Liver (tissue), 8 donors: ENCODE measurements at regions not wholly inside any gene's neighbourhood (a gene's known extent, or its start where the extent isn't known, plus 50 kb on each side); places are given as distances from the start of the nearest gene placed in this dataset.

Source experiments
- DNase-seq: peaks from one replicate; pipeline ENCODE4 v3.0.0-alpha.2; 2017; ENCODE audit warnings: low spot score
- H3K27ac ChIP-seq, 2 donors: one replicate each; pipeline ENCODE4 v1.7.0; 2013; ENCODE audit warnings: inconsistent platforms in 2 of 2, low read length in 2 of 2, control low read depth in 1 of 2, low read depth in 1 of 2, mild to moderate bottlenecking in 1 of 2
- H3K27me3 ChIP-seq, 4 donors: one replicate each; pipeline versions ENCODE4 v1.6.1 to v1.7.0; 2013; ENCODE audit warnings: low read length in 3 of 4, inconsistent platforms in 1 of 4, mild to moderate bottlenecking in 1 of 4, moderate library complexity in 1 of 4; ENCODE audit not compliant: control insufficient read depth in 4 of 4, insufficient read depth in 4 of 4
- H3K36me3 ChIP-seq, 4 donors: one replicate each; pipeline versions ENCODE4 v1.6.1 to v1.7.0; 2013; ENCODE audit warnings: low read length in 3 of 4, mild to moderate bottlenecking in 3 of 4, low read depth in 1 of 4, moderate library complexity in 1 of 4; ENCODE audit not compliant: control insufficient read depth in 4 of 4, insufficient read depth in 3 of 4
- H3K4me1 ChIP-seq, 4 donors: one replicate each; pipeline versions ENCODE4 v1.6.1 to v1.7.0; 2013; ENCODE audit warnings: low read length in 3 of 4, mild to moderate bottlenecking in 3 of 4, moderate library complexity in 1 of 4; ENCODE audit not compliant: control insufficient read depth in 4 of 4, insufficient read depth in 4 of 4
- H3K4me3 ChIP-seq, 3 donors: one replicate each; pipeline versions ENCODE4 v1.6.1 to v1.7.0; 2013; ENCODE audit warnings: low read length in 3 of 3, control low read depth in 1 of 3, low read depth in 1 of 3, mild to moderate bottlenecking in 1 of 3
- H3K9ac ChIP-seq, 2 donors: one replicate each; pipeline ENCODE4 v1.7.0; 2013; ENCODE audit warnings: low read length in 2 of 2, mild to moderate bottlenecking in 2 of 2, moderate library complexity in 2 of 2, control low read depth in 1 of 2, low read depth in 1 of 2
- H3K9me3 ChIP-seq, 4 donors: one replicate each; pipeline versions ENCODE4 v1.6.1 to v1.7.0; 2013; ENCODE audit warnings: low read length in 3 of 4; ENCODE audit not compliant: control insufficient read depth in 4 of 4
- CTCF ChIP-seq: fragments of 150-350 bp; IDR thresholded peaks from 2 replicates; pipeline ENCODE4 v1.5.1; 2017; ENCODE audit warnings: improper control_type of control experiment, low read depth, low read length; ENCODE audit not compliant: missing input control
- EGR1 ChIP-seq, 2 donors: IDR thresholded peaks; 2 replicates each; pipeline ENCODE4 v1.6.1; 2016 to 2018; ENCODE audit warnings: antibody characterized with exemption in 2 of 2, low read depth in 2 of 2
- FOXA1 ChIP-seq: IDR thresholded peaks from 2 replicates; pipeline ENCODE4 v1.6.1; 2016; ENCODE audit warnings: antibody characterized with exemption
- FOXA2 ChIP-seq: IDR thresholded peaks from 2 replicates; pipeline ENCODE4 v1.6.1; 2016; ENCODE audit warnings: antibody characterized with exemption
- GABPA ChIP-seq, 2 donors: IDR thresholded peaks in 1 of 2; conservative IDR thresholded peaks in 1 of 2; 2 replicates each; pipeline ENCODE4 v1.6.1; 2016; ENCODE audit warnings: antibody characterized with exemption in 2 of 2, mild to moderate bottlenecking in 1 of 2, moderate library complexity in 1 of 2
- HNF4A ChIP-seq, 2 donors: conservative IDR thresholded peaks; 2 replicates each; pipeline ENCODE4 v1.6.1; 2016; ENCODE audit warnings: antibody characterized with exemption in 2 of 2, mild to moderate bottlenecking in 2 of 2
- HNF4G ChIP-seq: IDR thresholded peaks from 2 replicates; pipeline ENCODE4 v1.6.1; 2016; ENCODE audit warnings: antibody characterized with exemption
- JUND ChIP-seq, 2 donors: IDR thresholded peaks; 2 replicates each; pipeline ENCODE4 v1.6.1; 2016; ENCODE audit warnings: antibody characterized with exemption in 2 of 2
- NR2F2 ChIP-seq: IDR thresholded peaks from 2 replicates; pipeline ENCODE4 v1.6.1; 2016; ENCODE audit warnings: antibody characterized with exemption
- REST ChIP-seq: IDR thresholded peaks from 2 replicates; pipeline ENCODE4 v1.6.1; 2016; ENCODE audit warnings: antibody characterized with exemption, mild to moderate bottlenecking
- RXRA ChIP-seq, 2 donors: IDR thresholded peaks; 2 replicates each; pipeline ENCODE4 v1.6.1; 2017 to 2018; ENCODE audit warnings: antibody characterized with exemption in 2 of 2, mild to moderate bottlenecking in 1 of 2
- SP1 ChIP-seq: IDR thresholded peaks from 2 replicates; pipeline ENCODE4 v1.6.1; 2018; ENCODE audit warnings: antibody characterized with exemption, mild to moderate bottlenecking
- TAF1 ChIP-seq: conservative IDR thresholded peaks from 2 replicates; pipeline ENCODE4 v1.6.1; 2016; ENCODE audit warnings: antibody characterized with exemption, mild to moderate bottlenecking
- YY1 ChIP-seq: IDR thresholded peaks from 2 replicates; pipeline ENCODE4 v1.6.1; 2016; ENCODE audit warnings: antibody characterized with exemption, mild to moderate bottlenecking
- ZBTB33 ChIP-seq: IDR thresholded peaks from 2 replicates; pipeline ENCODE4 v1.6.1; 2016; ENCODE audit warnings: antibody characterized with exemption
- WGBS: extraction: QIAGEN DNeasy Blood & Tissue Kit; methylation state at CpG from one replicate; pipeline ENCODE4 v1.1.7; 2013; 5-methylcytosine and 5-hydroxymethylcytosine counted together
- TF ChIP-seq, protein P1 (sequence below): IDR thresholded peaks from 2 replicates; pipeline ENCODE4 v1.6.1; 2016; ENCODE audit warnings: antibody characterized with exemption
- TF ChIP-seq, protein P2 (sequence below): IDR thresholded peaks from 2 replicates; pipeline ENCODE4 v1.6.1; 2016; ENCODE audit warnings: antibody characterized with exemption
- donor health status: healthy.
- donor health status: healthy.
- donor health status: healthy.
- donor health status: healthy.
- donor health status: healthy.

GRCh38 chr14:30427846-30428245 is 131.1 kb upstream of the G2E3 start:
- H3K36me3 ChIP-seq, result no peaks in the 10 kb centered on the region

DNA sequence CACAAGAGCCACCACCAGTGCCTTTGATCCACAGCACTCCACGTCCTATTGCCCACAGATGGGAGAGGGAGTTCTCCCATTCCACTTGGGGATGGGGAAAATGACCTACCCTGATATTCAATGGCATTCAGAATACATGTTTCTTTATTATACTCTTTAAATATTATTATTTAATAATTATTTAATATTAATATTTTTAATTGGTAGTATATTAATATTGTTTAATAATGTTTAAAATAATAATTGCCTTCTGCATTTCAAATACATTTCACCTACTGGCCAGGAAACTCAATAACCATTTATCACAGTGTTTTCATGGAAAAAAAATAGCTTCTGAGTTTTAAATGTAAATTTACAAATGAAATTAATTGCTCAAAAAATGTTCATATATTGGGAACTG is 127.4 kb upstream of the G2E3 start:
- H3K36me3 ChIP-seq, result no peaks in the 10 kb centered on the region
- 46% methylated on average over 1 of the region's 1 CpG for WGBS
- H3K27me3 ChIP-seq, result peaks cover 0 to 3% (median 0%) of the 10 kb centered on the region in 4 donors
- no peak overlapping the region for H3K4me3 ChIP-seq
- H3K9me3 ChIP-seq, result no peaks in the 10 kb centered on the region
- H3K27ac ChIP-seq, result no peak overlapping the region
- TF ChIP-seq JUND (IDR thresholded peaks at IDR 0.05) (no peak), HNF4G (no peak), NR2F2 (no peak), SP1 (no peak), FOXA2 (no peak), ZBTB33 (no peak), HNF4A (conservative IDR thresholded peaks at IDR 0.05) (no peak), GABPA (IDR thresholded peaks at IDR 0.05 in 1 of 2, conservative IDR thresholded peaks at IDR 0.05 in 1 of 2) (no peak), CTCF (no peak), REST (no peak), EGR1 (IDR thresholded peaks at IDR 0.05; ENCODE audit: low read depth in 2 of 2) (no peak), YY1 (no peak), FOXA1 (no peak), RXRA (IDR thresholded peaks at IDR 0.05) (no peak), TAF1 (no peak)
- TF ChIP-seq, protein P1, sequence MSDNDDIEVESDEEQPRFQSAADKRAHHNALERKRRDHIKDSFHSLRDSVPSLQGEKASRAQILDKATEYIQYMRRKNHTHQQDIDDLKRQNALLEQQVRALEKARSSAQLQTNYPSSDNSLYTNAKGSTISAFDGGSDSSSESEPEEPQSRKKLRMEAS, result no peak
- TF ChIP-seq, protein P2, sequence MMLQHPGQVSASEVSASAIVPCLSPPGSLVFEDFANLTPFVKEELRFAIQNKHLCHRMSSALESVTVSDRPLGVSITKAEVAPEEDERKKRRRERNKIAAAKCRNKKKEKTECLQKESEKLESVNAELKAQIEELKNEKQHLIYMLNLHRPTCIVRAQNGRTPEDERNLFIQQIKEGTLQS, result no peak
- no peak overlapping the region for H3K9ac ChIP-seq
- H3K4me1 ChIP-seq, result no peaks in the 10 kb centered on the region
- no peak for DNase-seq

More at GRCh38 chr14:30427846-30428245, 131.1 kb upstream of the G2E3 start:
- Histone ChIP-seq H3K27me3 (peaks cover 0 to 3% (median 0%) of the 10 kb centered on the region in 4 donors), H3K9me3 (no peaks in the 10 kb centered on the region), H3K4me3 (no peak overlapping the region), H3K4me1 (no peaks in the 10 kb centered on the region), H3K27ac (no peak overlapping the region), H3K9ac (no peak overlapping the region)
- DNase-seq, result no peak
- TF ChIP-seq, protein P1, result no peak
- TF ChIP-seq JUND (IDR thresholded peaks at IDR 0.05) (no peak), GABPA (IDR thresholded peaks at IDR 0.05 in 1 of 2, conservative IDR thresholded peaks at IDR 0.05 in 1 of 2) (no peak), FOXA1 (no peak), HNF4G (no peak), HNF4A (conservative IDR thresholded peaks at IDR 0.05) (no peak)
